HG03469 (cell line): ENCODE measurements at regions not wholly inside any gene's neighbourhood (a gene's known extent, or its start where the extent isn't known, plus 50 kb on each side); places are given as distances from the start of the nearest gene placed in this dataset.
"Not testable (repeated sequence)": the region's sequence is repeated elsewhere in the genome, so short reads cannot be mapped to it uniquely, and the experiment has no call there.

Experiments used
- ATAC-seq: cut with Tn5 transposase; IDR thresholded peaks from one replicate; pipeline ENCODE4 v1.9.1; 2021; ENCODE audit warnings: mild to moderate bottlenecking, moderate library complexity, moderate number of reproducible peaks; ENCODE audit not compliant: unreplicated experiment

GRCh38 chr13:81929988-81930387 lies 1589.1 kb upstream of the SPRY2 start:
- ATAC-seq, result no peak

GRCh38 chr13:81927347-81927746 lies 1586.4 kb upstream of the SPRY2 start:
- no peak for ATAC-seq

GRCh38 chr13:81917810-81918209 lies 1576.9 kb upstream of the SPRY2 start:
- ATAC-seq, result no peak

- ATAC-seq, result no peak
Observed at GRCh38 chr13:81916461-81916860, 1575.5 kb upstream of the SPRY2 start.

GRCh38 chr13:81907787-81908372 lies 1567.0 kb upstream of the SPRY2 start:
- ATAC-seq, result no peak

GRCh38 chr13:81888855-81889254 lies 1547.9 kb upstream of the SPRY2 start:
- ATAC-seq, result no peak

GRCh38 chr13:81874681-81875661 lies 1534.0 kb upstream of the SPRY2 start:
- ATAC-seq, result no peak

- ATAC-seq, result no peak
Observed at GRCh38 chr13:81874253-81874652, 1533.3 kb upstream of the SPRY2 start.

- ATAC-seq, result no peak
Observed at GRCh38 chr13:81872581-81872980, 1531.7 kb upstream of the SPRY2 start.

- not testable (repeated sequence) for ATAC-seq
Observed at GRCh38 chr13:81871751-81872325, 1530.9 kb upstream of the SPRY2 start.

GRCh38 chr13:81848291-81848690 lies 1507.4 kb upstream of the SPRY2 start:
- no peak for ATAC-seq

- ATAC-seq, result no peak
Observed at GRCh38 chr13:81846771-81847170, 1505.8 kb upstream of the SPRY2 start.

GRCh38 chr13:81821259-81821658 lies 1480.3 kb upstream of the SPRY2 start:
- ATAC-seq, result no peak

GRCh38 chr13:81800433-81800832 lies 1459.5 kb upstream of the SPRY2 start:
- no peak for ATAC-seq

- ATAC-seq, result no peak
Observed at GRCh38 chr13:81795710-81796109, 1454.8 kb upstream of the SPRY2 start.

- ATAC-seq, result no peak
Observed at GRCh38 chr13:81791641-81792040, 1450.7 kb upstream of the SPRY2 start.

GRCh38 chr13:81781471-81781870 lies 1440.5 kb upstream of the SPRY2 start:
- no peak for ATAC-seq

- no peak for ATAC-seq
Observed at GRCh38 chr13:81779876-81780275, 1439.0 kb upstream of the SPRY2 start.

GRCh38 chr13:81778350-81778749 lies 1437.4 kb upstream of the SPRY2 start:
- ATAC-seq, result no peak

GRCh38 chr13:81773263-81773662 lies 1432.3 kb upstream of the SPRY2 start:
- ATAC-seq, result no peak

GRCh38 chr13:81771951-81772350 lies 1431.0 kb upstream of the SPRY2 start:
- ATAC-seq, result no peak
